ENCODE measurements at regions not wholly inside any gene's neighbourhood (a gene's known extent, or its start where the extent isn't known, plus 50 kb on each side); places are given as distances from the start of the nearest gene placed in this dataset.

DNA sequence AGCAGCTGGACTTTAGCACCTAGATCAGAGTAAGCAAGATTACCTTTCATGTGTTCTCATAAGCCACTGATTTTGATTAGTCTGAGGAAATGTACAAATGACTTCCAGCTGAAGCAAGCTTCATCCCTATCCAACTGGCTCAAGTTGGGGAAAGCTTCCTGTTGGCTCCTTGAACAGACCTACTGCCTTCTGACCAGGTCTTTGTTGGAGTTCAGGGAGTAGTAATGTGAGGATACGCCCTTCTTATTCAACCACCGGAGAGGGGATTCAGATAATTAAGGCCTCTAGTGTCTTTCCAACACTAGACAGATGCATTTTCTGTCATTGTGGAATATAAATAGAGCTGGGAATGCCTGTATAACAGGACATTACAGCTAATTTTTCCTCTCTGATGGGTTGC, 268.9 kb downstream of the TGFB2 start:
- 42% methylated on average over 2 of the region's 2 CpGs for WGBS (ENCODE audit: low lambda C conversion rate)
- Histone ChIP-seq H3K79me2 (ENCODE audit: insufficient read depth, low read length) (no peaks in the 10 kb centered on the region), H3K36me3 (replicated peaks in 1 of 2; ENCODE audit: control insufficient read depth in 1 of 2, insufficient read depth in 2 of 2, low read length in 2 of 2) (no peaks in the 10 kb centered on the region), H4K20me1 (ENCODE audit: insufficient read depth, low read length) (no peaks in the 10 kb centered on the region), H3K9ac (ENCODE audit: insufficient read depth, low read depth, low read length) (no peak overlapping the region), H3K9me3 (ENCODE audit: low read length) (no peaks in the 10 kb centered on the region), H3K4me2 (ENCODE audit: low read depth, low read length) (no peak overlapping the region), H3K4me3 (replicated peaks in 1 of 3; ENCODE audit: insufficient read depth in 1 of 3, low read depth in 2 of 3, low read length in 3 of 3) (no peak overlapping the region), H3K27ac (ENCODE audit: extremely low read length, insufficient read depth, low read length) (no peak overlapping the region), H3K4me1 (ENCODE audit: insufficient read depth, low read length) (no peaks in the 10 kb centered on the region), H3K27me3 (ENCODE audit: control insufficient read depth in 1 of 2, insufficient read depth in 2 of 2, low read length in 2 of 2) (no peaks in the 10 kb centered on the region), H2AFZ (ENCODE audit: low read length) (no peak overlapping the region)
- ATAC-seq (no peak), FAIRE-seq (no peak), DNase-seq (ENCODE audit: low spot score) (no peak)
- in situ Hi-C loops (cut with HindIII; ENCODE audit: extremely low pct_ligation_motif_present, low pct_unique_long_range_greater_than_20kb) (no loop called here), intact Hi-C loops (cut with micrococcal nuclease; ENCODE audit: unreplicated experiment) (no loop called here)
- BruUV-seq (replicated peaks) = no TSS peak
- CTCF ChIA-PET (ENCODE audit: low intra/inter-chr PET ratio, low total read pairs) = no interaction called here
- POLR2A ChIA-PET = no interaction called here
- TF ChIP-seq ZNF614 (CRISPR knock-in tag; IDR thresholded peaks at IDR 0.05; ENCODE audit: borderline replicate concordance) (no peak), SAFB2 (CRISPR knock-in tag; IDR thresholded peaks at IDR 0.05; ENCODE audit: borderline replicate concordance, low read depth) (no peak)
- TF ChIP-seq, protein P1, sequence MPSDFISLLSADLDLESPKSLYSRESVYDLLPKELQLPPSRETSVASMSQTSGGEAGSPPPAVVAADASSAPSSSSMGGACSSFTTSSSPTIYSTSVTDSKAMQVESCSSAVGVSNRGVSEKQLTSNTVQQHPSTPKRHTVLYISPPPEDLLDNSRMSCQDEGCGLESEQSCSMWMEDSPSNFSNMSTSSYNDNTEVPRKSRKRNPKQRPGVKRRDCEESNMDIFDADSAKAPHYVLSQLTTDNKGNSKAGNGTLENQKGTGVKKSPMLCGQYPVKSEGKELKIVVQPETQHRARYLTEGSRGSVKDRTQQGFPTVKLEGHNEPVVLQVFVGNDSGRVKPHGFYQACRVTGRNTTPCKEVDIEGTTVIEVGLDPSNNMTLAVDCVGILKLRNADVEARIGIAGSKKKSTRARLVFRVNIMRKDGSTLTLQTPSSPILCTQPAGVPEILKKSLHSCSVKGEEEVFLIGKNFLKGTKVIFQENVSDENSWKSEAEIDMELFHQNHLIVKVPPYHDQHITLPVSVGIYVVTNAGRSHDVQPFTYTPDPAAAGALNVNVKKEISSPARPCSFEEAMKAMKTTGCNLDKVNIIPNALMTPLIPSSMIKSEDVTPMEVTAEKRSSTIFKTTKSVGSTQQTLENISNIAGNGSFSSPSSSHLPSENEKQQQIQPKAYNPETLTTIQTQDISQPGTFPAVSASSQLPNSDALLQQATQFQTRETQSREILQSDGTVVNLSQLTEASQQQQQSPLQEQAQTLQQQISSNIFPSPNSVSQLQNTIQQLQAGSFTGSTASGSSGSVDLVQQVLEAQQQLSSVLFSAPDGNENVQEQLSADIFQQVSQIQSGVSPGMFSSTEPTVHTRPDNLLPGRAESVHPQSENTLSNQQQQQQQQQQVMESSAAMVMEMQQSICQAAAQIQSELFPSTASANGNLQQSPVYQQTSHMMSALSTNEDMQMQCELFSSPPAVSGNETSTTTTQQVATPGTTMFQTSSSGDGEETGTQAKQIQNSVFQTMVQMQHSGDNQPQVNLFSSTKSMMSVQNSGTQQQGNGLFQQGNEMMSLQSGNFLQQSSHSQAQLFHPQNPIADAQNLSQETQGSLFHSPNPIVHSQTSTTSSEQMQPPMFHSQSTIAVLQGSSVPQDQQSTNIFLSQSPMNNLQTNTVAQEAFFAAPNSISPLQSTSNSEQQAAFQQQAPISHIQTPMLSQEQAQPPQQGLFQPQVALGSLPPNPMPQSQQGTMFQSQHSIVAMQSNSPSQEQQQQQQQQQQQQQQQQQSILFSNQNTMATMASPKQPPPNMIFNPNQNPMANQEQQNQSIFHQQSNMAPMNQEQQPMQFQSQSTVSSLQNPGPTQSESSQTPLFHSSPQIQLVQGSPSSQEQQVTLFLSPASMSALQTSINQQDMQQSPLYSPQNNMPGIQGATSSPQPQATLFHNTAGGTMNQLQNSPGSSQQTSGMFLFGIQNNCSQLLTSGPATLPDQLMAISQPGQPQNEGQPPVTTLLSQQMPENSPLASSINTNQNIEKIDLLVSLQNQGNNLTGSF (CRISPR knock-in tag; IDR thresholded peaks at IDR 0.05) = no peak
- TF ChIP-seq, protein P2, sequence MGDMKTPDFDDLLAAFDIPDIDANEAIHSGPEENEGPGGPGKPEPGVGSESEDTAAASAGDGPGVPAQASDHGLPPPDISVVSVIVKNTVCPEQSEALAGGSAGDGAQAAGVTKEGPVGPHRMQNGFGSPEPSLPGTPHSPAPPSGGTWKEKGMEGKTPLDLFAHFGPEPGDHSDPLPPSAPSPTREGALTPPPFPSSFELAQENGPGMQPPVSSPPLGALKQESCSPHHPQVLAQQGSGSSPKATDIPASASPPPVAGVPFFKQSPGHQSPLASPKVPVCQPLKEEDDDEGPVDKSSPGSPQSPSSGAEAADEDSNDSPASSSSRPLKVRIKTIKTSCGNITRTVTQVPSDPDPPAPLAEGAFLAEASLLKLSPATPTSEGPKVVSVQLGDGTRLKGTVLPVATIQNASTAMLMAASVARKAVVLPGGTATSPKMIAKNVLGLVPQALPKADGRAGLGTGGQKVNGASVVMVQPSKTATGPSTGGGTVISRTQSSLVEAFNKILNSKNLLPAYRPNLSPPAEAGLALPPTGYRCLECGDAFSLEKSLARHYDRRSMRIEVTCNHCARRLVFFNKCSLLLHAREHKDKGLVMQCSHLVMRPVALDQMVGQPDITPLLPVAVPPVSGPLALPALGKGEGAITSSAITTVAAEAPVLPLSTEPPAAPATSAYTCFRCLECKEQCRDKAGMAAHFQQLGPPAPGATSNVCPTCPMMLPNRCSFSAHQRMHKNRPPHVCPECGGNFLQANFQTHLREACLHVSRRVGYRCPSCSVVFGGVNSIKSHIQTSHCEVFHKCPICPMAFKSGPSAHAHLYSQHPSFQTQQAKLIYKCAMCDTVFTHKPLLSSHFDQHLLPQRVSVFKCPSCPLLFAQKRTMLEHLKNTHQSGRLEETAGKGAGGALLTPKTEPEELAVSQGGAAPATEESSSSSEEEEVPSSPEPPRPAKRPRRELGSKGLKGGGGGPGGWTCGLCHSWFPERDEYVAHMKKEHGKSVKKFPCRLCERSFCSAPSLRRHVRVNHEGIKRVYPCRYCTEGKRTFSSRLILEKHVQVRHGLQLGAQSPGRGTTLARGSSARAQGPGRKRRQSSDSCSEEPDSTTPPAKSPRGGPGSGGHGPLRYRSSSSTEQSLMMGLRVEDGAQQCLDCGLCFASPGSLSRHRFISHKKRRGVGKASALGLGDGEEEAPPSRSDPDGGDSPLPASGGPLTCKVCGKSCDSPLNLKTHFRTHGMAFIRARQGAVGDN (CRISPR knock-in tag; IDR thresholded peaks at IDR 0.05) = no peak
- TF ChIP-seq, protein P3, sequence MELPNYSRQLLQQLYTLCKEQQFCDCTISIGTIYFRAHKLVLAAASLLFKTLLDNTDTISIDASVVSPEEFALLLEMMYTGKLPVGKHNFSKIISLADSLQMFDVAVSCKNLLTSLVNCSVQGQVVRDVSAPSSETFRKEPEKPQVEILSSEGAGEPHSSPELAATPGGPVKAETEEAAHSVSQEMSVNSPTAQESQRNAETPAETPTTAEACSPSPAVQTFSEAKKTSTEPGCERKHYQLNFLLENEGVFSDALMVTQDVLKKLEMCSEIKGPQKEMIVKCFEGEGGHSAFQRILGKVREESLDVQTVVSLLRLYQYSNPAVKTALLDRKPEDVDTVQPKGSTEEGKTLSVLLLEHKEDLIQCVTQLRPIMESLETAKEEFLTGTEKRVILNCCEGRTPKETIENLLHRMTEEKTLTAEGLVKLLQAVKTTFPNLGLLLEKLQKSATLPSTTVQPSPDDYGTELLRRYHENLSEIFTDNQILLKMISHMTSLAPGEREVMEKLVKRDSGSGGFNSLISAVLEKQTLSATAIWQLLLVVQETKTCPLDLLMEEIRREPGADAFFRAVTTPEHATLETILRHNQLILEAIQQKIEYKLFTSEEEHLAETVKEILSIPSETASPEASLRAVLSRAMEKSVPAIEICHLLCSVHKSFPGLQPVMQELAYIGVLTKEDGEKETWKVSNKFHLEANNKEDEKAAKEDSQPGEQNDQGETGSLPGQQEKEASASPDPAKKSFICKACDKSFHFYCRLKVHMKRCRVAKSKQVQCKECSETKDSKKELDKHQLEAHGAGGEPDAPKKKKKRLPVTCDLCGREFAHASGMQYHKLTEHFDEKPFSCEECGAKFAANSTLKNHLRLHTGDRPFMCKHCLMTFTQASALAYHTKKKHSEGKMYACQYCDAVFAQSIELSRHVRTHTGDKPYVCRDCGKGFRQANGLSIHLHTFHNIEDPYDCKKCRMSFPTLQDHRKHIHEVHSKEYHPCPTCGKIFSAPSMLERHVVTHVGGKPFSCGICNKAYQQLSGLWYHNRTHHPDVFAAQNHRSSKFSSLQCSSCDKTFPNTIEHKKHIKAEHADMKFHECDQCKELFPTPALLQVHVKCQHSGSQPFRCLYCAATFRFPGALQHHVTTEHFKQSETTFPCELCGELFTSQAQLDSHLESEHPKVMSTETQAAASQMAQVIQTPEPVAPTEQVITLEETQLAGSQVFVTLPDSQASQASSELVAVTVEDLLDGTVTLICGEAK (IDR thresholded peaks at IDR 0.05) = no peak
- TF ChIP-seq, protein P3 (CRISPR knock-in tag; IDR thresholded peaks at IDR 0.05) = no peak

Data from HepG2 (cell line).